Brain microvascular endothelial cell (primary cell): ENCODE measurements at regions not wholly inside any gene's neighbourhood (a gene's known extent, or its start where the extent isn't known, plus 50 kb on each side); places are given as distances from the start of the nearest gene placed in this dataset.

ENCODE experiments used
- DNase-seq: peaks from one replicate; pipeline ENCODE4 v3.0.0-alpha.2; 2020
- H3K27ac ChIP-seq: fragments of 250-450 bp; sonication (Bioruptor Pico); 2 replicates; pipeline ENCODE4 v1.5.1; 2020; ENCODE audit warnings: mild to moderate bottlenecking, moderate library complexity
- H3K27me3 ChIP-seq: fragments of 250-450 bp; sonication (Bioruptor Pico); replicated peaks from 2 replicates; pipeline ENCODE4 v1.5.1; 2020; ENCODE audit warnings: mild to moderate bottlenecking
- H3K36me3 ChIP-seq: fragments of 250-450 bp; sonication (Bioruptor Pico); replicated peaks from 2 replicates; pipeline ENCODE4 v1.5.1; 2020; ENCODE audit warnings: mild to moderate bottlenecking
- H3K4me3 ChIP-seq: 2 replicates; pipeline ENCODE4 v1.5.1; 2011; ENCODE audit warnings: low read depth, mild to moderate bottlenecking, control low read depth, low read length, moderate library complexity
- in situ Hi-C: cut with HindIII; loops from 2 replicates; pipeline ENCODE4 v1.10.0; 2017; ENCODE audit warnings: low sequenced_read_pairs, low pct_ligation_motif_present
- TF ChIP-seq, protein P1 (sequence below): IDR thresholded peaks from 2 replicates; pipeline ENCODE4 v1.5.1; 2011; ENCODE audit warnings: low read depth, mild to moderate bottlenecking, moderate library complexity, low read length, control low read depth, inconsistent platforms; ENCODE audit errors: missing control alignments

DNA sequence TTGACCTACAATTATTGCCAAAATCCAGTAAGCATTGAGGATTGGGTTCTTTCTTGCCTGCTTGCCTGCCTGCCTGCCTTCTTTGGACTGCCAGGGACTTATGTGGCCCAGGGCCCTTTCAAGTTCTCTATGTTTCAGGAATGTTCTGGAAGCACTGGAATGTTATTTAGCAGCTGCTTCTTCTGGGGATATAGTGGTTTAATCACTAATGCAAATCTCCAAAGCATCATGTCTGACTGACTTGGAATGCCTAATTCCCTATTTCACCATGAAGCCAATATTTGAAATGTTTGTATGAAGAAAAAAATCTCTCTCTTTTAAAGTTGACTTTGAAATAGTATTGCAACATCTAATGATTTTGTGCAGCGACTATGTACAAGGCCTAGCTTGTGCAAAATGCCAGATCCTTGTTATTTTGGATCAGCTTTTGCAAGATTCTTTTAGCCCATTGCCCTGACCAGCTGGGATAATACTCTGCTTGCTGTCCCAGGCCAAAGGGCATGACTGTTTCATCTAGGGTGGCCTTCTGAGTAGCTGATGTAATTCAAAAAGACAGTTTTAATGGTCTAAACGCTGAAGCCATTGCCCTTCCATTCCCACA is 204.6 kb downstream of the RND3 start:
- DNase-seq: no peak
- Histone ChIP-seq H3K27me3 (no peaks in the 10 kb centered on the region), H3K4me3 (no peak overlapping the region), H3K36me3 (no peaks in the 10 kb centered on the region), H3K27ac (no peak overlapping the region)
- in situ Hi-C loops: no loop called here
- TF ChIP-seq, protein P1, sequence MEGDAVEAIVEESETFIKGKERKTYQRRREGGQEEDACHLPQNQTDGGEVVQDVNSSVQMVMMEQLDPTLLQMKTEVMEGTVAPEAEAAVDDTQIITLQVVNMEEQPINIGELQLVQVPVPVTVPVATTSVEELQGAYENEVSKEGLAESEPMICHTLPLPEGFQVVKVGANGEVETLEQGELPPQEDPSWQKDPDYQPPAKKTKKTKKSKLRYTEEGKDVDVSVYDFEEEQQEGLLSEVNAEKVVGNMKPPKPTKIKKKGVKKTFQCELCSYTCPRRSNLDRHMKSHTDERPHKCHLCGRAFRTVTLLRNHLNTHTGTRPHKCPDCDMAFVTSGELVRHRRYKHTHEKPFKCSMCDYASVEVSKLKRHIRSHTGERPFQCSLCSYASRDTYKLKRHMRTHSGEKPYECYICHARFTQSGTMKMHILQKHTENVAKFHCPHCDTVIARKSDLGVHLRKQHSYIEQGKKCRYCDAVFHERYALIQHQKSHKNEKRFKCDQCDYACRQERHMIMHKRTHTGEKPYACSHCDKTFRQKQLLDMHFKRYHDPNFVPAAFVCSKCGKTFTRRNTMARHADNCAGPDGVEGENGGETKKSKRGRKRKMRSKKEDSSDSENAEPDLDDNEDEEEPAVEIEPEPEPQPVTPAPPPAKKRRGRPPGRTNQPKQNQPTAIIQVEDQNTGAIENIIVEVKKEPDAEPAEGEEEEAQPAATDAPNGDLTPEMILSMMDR: no peak

DNA sequence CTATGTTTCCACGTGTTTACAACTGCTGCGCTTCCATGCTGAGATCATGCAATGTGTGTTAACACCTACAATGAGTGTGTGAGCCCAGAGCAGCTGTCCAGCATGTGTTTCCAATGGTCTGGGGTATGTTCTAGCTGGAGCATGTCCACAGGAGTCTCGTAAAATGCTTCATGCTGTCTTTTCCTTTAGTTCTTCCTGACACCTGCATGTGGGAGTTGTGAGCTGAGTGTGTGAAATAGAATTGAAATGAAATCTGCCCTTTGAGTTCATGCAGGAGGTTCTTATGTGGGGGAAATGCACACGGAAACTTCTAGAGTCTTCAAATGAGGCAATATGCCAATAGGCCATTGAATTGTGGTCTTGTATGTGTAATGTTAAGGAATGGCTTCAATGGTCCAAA is 205.1 kb downstream of the RND3 start:
- no peaks in the 10 kb centered on the region for H3K27me3 ChIP-seq
- in situ Hi-C loops: no loop called here
- TF ChIP-seq, protein P1: no peak
- no peak overlapping the region for H3K4me3 ChIP-seq
- DNase-seq: no peak
- H3K27ac ChIP-seq: no peak overlapping the region
- H3K36me3 ChIP-seq: no peaks in the 10 kb centered on the region

GRCh38 chr2:150280231-150280630 is 207.2 kb downstream of the RND3 start:
- H3K4me3 ChIP-seq: no peak overlapping the region
- in situ Hi-C loops: no loop called here
- TF ChIP-seq, protein P1: no peak
- H3K27ac ChIP-seq: no peak overlapping the region
- H3K36me3 ChIP-seq: no peaks in the 10 kb centered on the region
- peak; percentile 11 for DNase-seq
- no peaks in the 10 kb centered on the region for H3K27me3 ChIP-seq

DNA sequence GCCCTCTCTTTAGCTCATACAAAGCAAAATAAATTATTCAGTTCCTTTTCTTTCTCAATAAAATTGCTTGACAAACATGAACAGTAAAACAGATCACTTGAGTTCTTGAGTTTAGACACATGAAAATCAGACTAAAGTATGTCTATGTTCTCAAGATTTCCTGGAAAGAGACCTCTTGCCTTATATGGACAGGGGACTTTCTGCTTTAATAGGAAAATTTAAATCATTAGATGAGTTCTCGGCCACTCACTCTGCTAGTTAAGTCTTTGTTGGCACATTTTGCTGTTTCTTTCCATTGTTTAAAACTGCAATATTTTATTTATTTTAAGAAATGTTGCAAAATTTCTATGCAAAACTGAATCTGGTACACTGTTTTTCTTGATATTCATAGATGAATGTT is 207.8 kb downstream of the RND3 start:
- Histone ChIP-seq H3K27ac (no peak overlapping the region), H3K36me3 (no peaks in the 10 kb centered on the region), H3K27me3 (no peaks in the 10 kb centered on the region), H3K4me3 (no peak overlapping the region)
- in situ Hi-C loops: no loop called here
- TF ChIP-seq, protein P1: no peak
- DNase-seq: no peak

- Histone ChIP-seq H3K27me3 (no peaks in the 10 kb centered on the region), H3K36me3 (no peaks in the 10 kb centered on the region), H3K4me3 (no peak overlapping the region), H3K27ac (no peak overlapping the region)
- TF ChIP-seq, protein P1: no peak
- no peak for DNase-seq
- in situ Hi-C loops: no loop called here
Measured at GRCh38 chr2:150276737-150277136, 210.7 kb downstream of the RND3 start.

DNA sequence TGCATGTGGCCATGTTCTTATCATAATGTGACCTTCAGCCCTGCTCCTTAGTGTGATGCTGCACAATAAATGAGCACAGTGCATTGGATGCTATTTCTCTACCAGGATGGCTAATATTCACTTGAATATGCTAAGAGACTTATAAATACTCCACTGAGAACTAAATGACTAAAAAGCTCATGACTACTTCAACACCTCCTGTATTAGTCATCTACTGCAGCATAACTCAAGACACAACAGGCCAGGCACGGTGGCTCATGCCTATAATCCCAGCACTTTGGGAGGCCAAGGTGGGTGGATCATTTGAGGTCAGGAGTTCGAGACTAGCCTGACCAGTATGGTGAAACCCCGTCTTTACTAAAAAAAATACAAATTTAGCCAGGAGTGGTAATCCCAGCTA is 213.4 kb downstream of the RND3 start:
- in situ Hi-C loops: no loop called here

More for the DNA sequence above, 213.4 kb downstream of the RND3 start:
- Histone ChIP-seq H3K27ac (no peak overlapping the region), H3K4me3 (no peak overlapping the region), H3K27me3 (no peaks in the 10 kb centered on the region), H3K36me3 (no peaks in the 10 kb centered on the region)
- DNase-seq: peak; percentile 9
- TF ChIP-seq, protein P1: no peak
